ENCODE measurements at regions not wholly inside any gene's neighbourhood (a gene's known extent, or its start where the extent isn't known, plus 50 kb on each side); places are given as distances from the start of the nearest gene placed in this dataset.

- no peak for DNase-seq
These were observed 154.3 kb upstream of the GSC start for GRCh38 chr14:94924189-94924588.

- DNase-seq, result no peak
These were observed 153.9 kb upstream of the GSC start for GRCh38 chr14:94923786-94924185.

- DNase-seq, result no peak
These were observed 152.8 kb upstream of the GSC start for GRCh38 chr14:94922595-94923239.

- DNase-seq, result no peak
These were observed 152.1 kb upstream of the GSC start for GRCh38 chr14:94921882-94922585.

GRCh38 chr14:94921456-94921855 lies 151.5 kb upstream of the GSC start:
- DNase-seq, result no peak

GRCh38 chr14:94919896-94920295 lies 150.0 kb upstream of the GSC start:
- DNase-seq, result no peak

GRCh38 chr14:94918896-94919295 lies 149.0 kb upstream of the GSC start:
- DNase-seq, result no peak

- DNase-seq, result no peak
These were observed 147.2 kb upstream of the GSC start for GRCh38 chr14:94917041-94917600.

GRCh38 chr14:94914191-94914590 lies 144.3 kb upstream of the GSC start:
- no peak for DNase-seq

GRCh38 chr14:94907626-94908261 lies 137.8 kb upstream of the GSC start:
- peak in 2 of 58 donors; percentile 2 to 10 for DNase-seq

GRCh38 chr14:94906991-94907587 lies 137.2 kb upstream of the GSC start:
- DNase-seq, result no peak

GRCh38 chr14:94906577-94906976 lies 136.7 kb upstream of the GSC start:
- DNase-seq, result no peak

GRCh38 chr14:94904636-94905035 lies 134.7 kb upstream of the GSC start:
- DNase-seq, result no peak

- DNase-seq, result no peak
These were observed 134.0 kb upstream of the GSC start for GRCh38 chr14:94903883-94904282.

- DNase-seq, result no peak
These were observed 133.4 kb upstream of the GSC start for GRCh38 chr14:94903338-94903737.

GRCh38 chr14:94897561-94897960 lies 127.6 kb upstream of the GSC start:
- no peak for DNase-seq

- no peak for DNase-seq
These were observed 127.2 kb upstream of the GSC start for GRCh38 chr14:94897082-94897481.

GRCh38 chr14:94893411-94894160 lies 123.7 kb upstream of the GSC start:
- DNase-seq, result no peak

- no peak for DNase-seq
These were observed 120.9 kb upstream of the GSC start for GRCh38 chr14:94890785-94891184.

GRCh38 chr14:94889520-94890312 lies 119.8 kb upstream of the GSC start:
- no peak for DNase-seq

Measured in anterior cingulate cortex (tissue), 58 donors.